H1 (cell line): ENCODE measurements at regions not wholly inside any gene's neighbourhood (a gene's known extent, or its start where the extent isn't known, plus 50 kb on each side); places are given as distances from the start of the nearest gene placed in this dataset.
A peak's percentile ranks its signal among the peaks of the same experiment; 100 is the strongest.

Experiments
- CTCF ChIA-PET: fragments of 300-600 bp; sonication (Branson Sonifier 250); formaldehyde crosslinking; loops from one replicate; lab custom pipeline; 2021; ENCODE audit not compliant: partially characterized antibody; lab: Charles Lee
- POLR2A ChIA-PET: fragments of 300-600 bp; sonication (Branson Sonifier 250); formaldehyde crosslinking; loops from one replicate; lab custom pipeline; 2021; ENCODE audit warnings: inconsistent platforms; ENCODE audit not compliant: partially characterized antibody; lab: Charles Lee
- DNase-seq, 2 experiments: peaks; one replicate each; pipeline versions ENCODE4 v3.0.0 to v3.0.0-alpha.2; 2010 to 2022; ENCODE audit warnings: low spot score in 2 of 2, low read depth in 1 of 2, mixed read lengths in 1 of 2
- FAIRE-seq: peaks from 2 replicates; lab custom pipeline; 2011; peaks lifted over from hg19 to GRCh38; lab: Jason Lieb, UNC
- H2AFZ ChIP-seq: 2 replicates; pipeline ENCODE4 v1.8.1; 2012; ENCODE audit warnings: low read length, inconsistent platforms
- H2AK5ac ChIP-seq: 2 replicates; pipeline ENCODE4 v1.6.1; 2013; ENCODE audit warnings: low read depth, low read length
- H2BK120ac ChIP-seq: replicated peaks from 2 replicates; pipeline ENCODE3; 2013; ENCODE audit warnings: low read depth, low read length, inconsistent platforms
- H2BK12ac ChIP-seq: 2 replicates; pipeline ENCODE4 v1.6.1; 2013; ENCODE audit warnings: low read depth, low read length
- H2BK15ac ChIP-seq: 2 replicates; pipeline ENCODE4 v1.6.1; 2013; ENCODE audit warnings: low read length
- H2BK20ac ChIP-seq: 2 replicates; pipeline ENCODE4 v1.6.1; 2013; ENCODE audit warnings: low read length
- H2BK5ac ChIP-seq: 2 replicates; pipeline ENCODE4 v1.6.1; 2013; ENCODE audit warnings: low read depth, low read length
- H3K14ac ChIP-seq: 2 replicates; pipeline ENCODE4 v1.6.1; 2013; ENCODE audit warnings: inconsistent platforms; ENCODE audit not compliant: insufficient read length
- H3K18ac ChIP-seq: 2 replicates; pipeline ENCODE4 v1.6.1; 2013; ENCODE audit warnings: low read length; ENCODE audit errors: extremely low read depth
- H3K23ac ChIP-seq: 2 replicates; pipeline ENCODE4 v1.6.1; 2013; ENCODE audit warnings: inconsistent platforms; ENCODE audit not compliant: insufficient read length
- H3K23me2 ChIP-seq: 2 replicates; pipeline ENCODE4 v1.6.1; 2013; ENCODE audit warnings: low read depth, low read length
- H3K27ac ChIP-seq: 2 replicates; pipeline ENCODE4 v1.6.1; 2011; ENCODE audit warnings: low read depth, low read length, inconsistent platforms
- H3K27me3 ChIP-seq, 4 experiments: replicated peaks in 1 of 4; 1 replicate in 1 of 4; 2 replicates in 3 of 4; pipeline versions ENCODE4 v1.6.1 to v1.8.1; 2011 to 2013; ENCODE audit warnings: low read length in 3 of 4, mild to moderate bottlenecking in 3 of 4, inconsistent platforms in 2 of 4, mixed read lengths in 2 of 4, moderate library complexity in 1 of 4; ENCODE audit not compliant: control insufficient read depth in 3 of 4, insufficient read depth in 3 of 4; ENCODE audit errors: extremely low read depth in 1 of 4
- H3K36me3 ChIP-seq, 4 experiments: 2 replicates each; pipeline versions ENCODE4 v1.6.1 to v1.8.1; 2011 to 2013; ENCODE audit warnings: mild to moderate bottlenecking in 4 of 4, low read length in 3 of 4, moderate library complexity in 2 of 4, control low read depth in 1 of 4, inconsistent platforms in 1 of 4; ENCODE audit not compliant: insufficient read depth in 4 of 4, control insufficient read depth in 2 of 4
- H3K4ac ChIP-seq: replicated peaks from 2 replicates; pipeline ENCODE3; 2013; ENCODE audit warnings: low read length, low read depth, mixed read lengths, inconsistent platforms; ENCODE audit not compliant: insufficient read length
- H3K4me1 ChIP-seq, 4 experiments: replicated peaks in 1 of 4; 1 replicate in 1 of 4; 2 replicates in 3 of 4; pipeline versions ENCODE4 v1.6.1 to v1.8.1; 2011 to 2013; ENCODE audit warnings: low read length in 3 of 4, inconsistent platforms in 2 of 4, mixed read lengths in 1 of 4; ENCODE audit not compliant: insufficient read depth in 4 of 4, control insufficient read depth in 3 of 4
- H3K4me2 ChIP-seq, 2 experiments: 2 replicates each; pipeline versions ENCODE4 v1.6.1 to v1.8.1; 2011 to 2013; ENCODE audit warnings: low read depth in 2 of 2, low read length in 2 of 2, control low read depth in 1 of 2, inconsistent platforms in 1 of 2, mild to moderate bottlenecking in 1 of 2; ENCODE audit not compliant: insufficient read depth in 1 of 2
- H3K4me3 ChIP-seq, 4 experiments: fragments of 200-600, 300-600 bp in 1 of 4; sonication (generic), shearing (Covaris generic), sonication (Bioruptor Twin) in 1 of 4; 2 replicates each; pipeline versions ENCODE4 v1.5.1 to v1.8.1; 2011 to 2016; ENCODE audit warnings: low read length in 4 of 4, low read depth in 3 of 4, control low read depth in 2 of 4, inconsistent platforms in 2 of 4, mild to moderate bottlenecking in 2 of 4, mixed read lengths in 1 of 4, moderate library complexity in 1 of 4; ENCODE audit not compliant: insufficient read depth in 2 of 4; ENCODE audit errors: extremely low read depth in 1 of 4
- H3K56ac ChIP-seq: replicated peaks from 2 replicates; pipeline ENCODE3; 2013; ENCODE audit warnings: low read depth, mild to moderate bottlenecking, mixed read lengths, low read length, inconsistent platforms; ENCODE audit not compliant: insufficient read length
- H3K79me1 ChIP-seq: 2 replicates; pipeline ENCODE4 v1.6.1; 2013; ENCODE audit warnings: low read depth, low read length, control low read depth
- H3K79me2 ChIP-seq, 2 experiments: 2 replicates each; pipeline versions ENCODE4 v1.6.1 to v1.8.1; 2012 to 2013; ENCODE audit warnings: low read length in 2 of 2, mild to moderate bottlenecking in 2 of 2, inconsistent platforms in 1 of 2; ENCODE audit not compliant: insufficient read depth in 2 of 2, control insufficient read depth in 1 of 2
- H3K9ac ChIP-seq, 4 experiments: replicated peaks in 1 of 4; 1 replicate in 1 of 4; 2 replicates in 3 of 4; pipeline versions ENCODE4 v1.6.1 to v1.8.1; 2011 to 2013; ENCODE audit warnings: low read depth in 3 of 4, low read length in 3 of 4, control low read depth in 2 of 4, mild to moderate bottlenecking in 2 of 4, moderate library complexity in 2 of 4, inconsistent platforms in 1 of 4; ENCODE audit errors: extremely low read depth in 1 of 4
- H3K9me3 ChIP-seq, 2 experiments: 2 replicates each; pipeline versions ENCODE4 v1.6.1 to v1.8.1; 2012 to 2013; ENCODE audit warnings: mild to moderate bottlenecking in 2 of 2, moderate library complexity in 2 of 2, control low read depth in 1 of 2, inconsistent platforms in 1 of 2, low read depth in 1 of 2, low read length in 1 of 2, mixed read lengths in 1 of 2; ENCODE audit not compliant: insufficient read depth in 2 of 2
- H4K20me1 ChIP-seq, 2 experiments: replicated peaks in 1 of 2; 2 replicates each; pipeline versions ENCODE3 to v1.8.1; 2011 to 2013; ENCODE audit warnings: inconsistent platforms in 2 of 2, low read length in 2 of 2, mild to moderate bottlenecking in 1 of 2; ENCODE audit not compliant: insufficient read depth in 2 of 2, control insufficient read depth in 1 of 2
- H4K5ac ChIP-seq: 2 replicates; pipeline ENCODE4 v1.6.1; 2013; ENCODE audit warnings: low read length, low read depth, mixed read lengths, inconsistent platforms; ENCODE audit not compliant: insufficient read length
- H4K8ac ChIP-seq: 2 replicates; pipeline ENCODE4 v1.8.0; 2013; ENCODE audit warnings: mild to moderate bottlenecking, moderate library complexity, low read length, inconsistent platforms; ENCODE audit not compliant: insufficient read depth; ENCODE audit errors: extremely low read depth
- H4K91ac ChIP-seq: replicated peaks from 2 replicates; pipeline ENCODE3; 2013; ENCODE audit warnings: low read length, mixed read lengths, inconsistent platforms; ENCODE audit not compliant: insufficient read length
- ASH2L ChIP-seq: fragments of 200-600, 300-600 bp; sonication (generic); IDR thresholded peaks from one replicate; pipeline ENCODE4 v1.7.1; 2017; ENCODE audit warnings: low read length
- FOSL1 ChIP-seq: IDR thresholded peaks from 2 replicates; pipeline ENCODE4 v1.6.1; 2011; ENCODE audit warnings: mild to moderate bottlenecking, low read depth, low read length, moderate library complexity; ENCODE audit not compliant: insufficient read depth
- JUND ChIP-seq: IDR thresholded peaks from 2 replicates; pipeline ENCODE4 v1.6.1; 2011; ENCODE audit warnings: mild to moderate bottlenecking, improper control_type of control experiment, low read length
- MAFK ChIP-seq: IDR thresholded peaks from 2 replicates; pipeline ENCODE4 v1.6.1; 2012; ENCODE audit warnings: low read depth, mild to moderate bottlenecking, improper control_type of control experiment, low read length
- POLR2A ChIP-seq, 2 experiments: IDR thresholded peaks; 1 replicate in 1 of 2; 2 replicates in 1 of 2; pipeline ENCODE4 v1.6.1; 2011; ENCODE audit warnings: low read depth in 2 of 2, low read length in 2 of 2, mild to moderate bottlenecking in 2 of 2; ENCODE audit errors: control extremely low read depth in 1 of 2
- RFX5 ChIP-seq: IDR thresholded peaks from 2 replicates; pipeline ENCODE4 v1.6.1; 2011; ENCODE audit warnings: low read depth, low read length, improper control_type of control experiment, borderline replicate concordance
- SIX5 ChIP-seq: IDR thresholded peaks from 2 replicates; pipeline ENCODE4 v1.6.1; 2011; ENCODE audit warnings: mild to moderate bottlenecking, low read depth, low read length
- SP1 ChIP-seq: IDR thresholded peaks from 2 replicates; pipeline ENCODE4 v1.6.1; 2011; ENCODE audit warnings: low read depth, low read length
- SP2 ChIP-seq: IDR thresholded peaks from 2 replicates; pipeline ENCODE4 v1.6.1; 2012; ENCODE audit warnings: mild to moderate bottlenecking, low read length, inconsistent platforms
- TEAD4 ChIP-seq: IDR thresholded peaks from 2 replicates; pipeline ENCODE4 v1.6.1; 2012; ENCODE audit warnings: low read depth, low read length, inconsistent platforms, mixed read lengths
- WGBS, 2 experiments: shearing (Covaris generic) in 1 of 2; methylation state at CpG; one replicate each; pipeline versions ENCODE4 v1.1.6 to v1.1.7; 2013 to 2015; ENCODE audit warnings: low lambda C conversion rate in 2 of 2, mixed read lengths in 2 of 2, inconsistent platforms in 1 of 2, low coverage in 1 of 2, missing lambda C conversion rate in 1 of 2; ENCODE audit not compliant: insufficient replicate concordance in 2 of 2, insufficient coverage in 1 of 2, insufficient read length in 1 of 2; ENCODE audit errors: extremely low coverage in 1 of 2, missing lambda C conversion rate in 1 of 2; 5-methylcytosine and 5-hydroxymethylcytosine counted together
- TF ChIP-seq, protein P1 (sequence below), 3 experiments: IDR thresholded peaks; 1 replicate in 2 of 3; 2 replicates in 1 of 3; pipeline versions ENCODE4 v1.5.1 to v1.6.1; 2011; ENCODE audit warnings: low read length in 3 of 3, mild to moderate bottlenecking in 3 of 3, inconsistent platforms in 2 of 3, low read depth in 1 of 3, moderate library complexity in 1 of 3; ENCODE audit not compliant: insufficient read depth in 1 of 3; ENCODE audit errors: control extremely low read depth in 1 of 3
- TF ChIP-seq, protein P2 (sequence below): IDR thresholded peaks from 2 replicates; pipeline ENCODE4 v1.6.1; 2012; ENCODE audit warnings: low read length, inconsistent platforms

DNA sequence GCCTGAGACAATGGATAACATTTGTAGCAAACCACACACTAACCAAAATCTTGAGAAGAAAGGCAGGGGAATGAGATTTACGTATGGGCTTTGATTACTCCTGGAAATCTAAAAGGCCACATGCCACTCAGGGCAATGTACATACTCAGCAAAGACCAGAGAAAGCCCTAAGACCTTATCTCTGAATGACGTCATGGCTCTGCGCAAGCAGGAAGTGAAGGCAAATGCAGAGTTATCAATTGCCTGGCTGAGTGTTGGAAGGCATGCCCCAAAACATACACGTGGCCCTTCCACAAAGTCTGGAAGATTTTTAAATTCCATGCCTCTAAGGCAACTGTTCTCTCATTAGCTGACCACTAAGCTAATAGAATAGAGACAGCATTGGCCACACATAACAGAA is 90.9 kb upstream of the NRBF2 start:
- 93% methylated on average over 4 of the region's 4 CpGs; no CpG with 5 or more reads in 1 of the 2 experiments for whole genome bisulfite sequencing, 2 experiments
- peak overlapping the region; percentile 59; the same call in 1 of the 2 replicates for H2AFZ ChIP-seq
- H3K27me3 ChIP-seq, result no peaks in the 10 kb centered on the region
- no peaks in the 10 kb centered on the region for H3K9me3 ChIP-seq
- H3K18ac ChIP-seq, result no peak overlapping the region
- H4K5ac ChIP-seq, result no peak overlapping the region
- no peak overlapping the region for H2BK12ac ChIP-seq
- H3K23me2 ChIP-seq, result no peaks in the 10 kb centered on the region
- H3K14ac ChIP-seq, result no peak overlapping the region
- H3K4ac ChIP-seq, result no peak overlapping the region
- POLR2A ChIA-PET, result no interaction called here
- H4K8ac ChIP-seq, result no peak overlapping the region
- H3K27ac ChIP-seq, result no peak overlapping the region
- no peak for FAIRE-seq
- no peak overlapping the region for H3K23ac ChIP-seq
- H3K4me3 ChIP-seq, result no peak overlapping the region
- no peak overlapping the region for H2AK5ac ChIP-seq
- no peak for DNase-seq
- CTCF ChIA-PET, result no interaction called here
- no peaks in the 10 kb centered on the region for H3K79me2 ChIP-seq
- H2BK15ac ChIP-seq, result no peak overlapping the region
- no peak overlapping the region for H2BK120ac ChIP-seq
- H3K4me2 ChIP-seq, result no peak overlapping the region
- no peaks in the 10 kb centered on the region for H4K20me1 ChIP-seq
- H3K9ac ChIP-seq, result no peak overlapping the region
- H3K4me1 ChIP-seq, result no peaks in the 10 kb centered on the region
- no peak overlapping the region for H3K56ac ChIP-seq
- H3K36me3 ChIP-seq, result no peaks in the 10 kb centered on the region
- H4K91ac ChIP-seq, result no peak overlapping the region
- H2BK5ac ChIP-seq, result no peak overlapping the region
- no peaks in the 10 kb centered on the region for H3K79me1 ChIP-seq
- H2BK20ac ChIP-seq, result no peak overlapping the region
- TF ChIP-seq RFX5 (no peak), TEAD4 (no peak), ASH2L (no peak), POLR2A (IDR thresholded peaks at IDR 0.05; ENCODE audit: control extremely low read depth in 1 of 2, low read depth in 2 of 2, low read length in 2 of 2) (no peak), SP2 (no peak), MAFK (no peak), SIX5 (no peak), JUND (no peak), FOSL1 (no peak), SP1 (no peak)
- TF ChIP-seq, protein P1, sequence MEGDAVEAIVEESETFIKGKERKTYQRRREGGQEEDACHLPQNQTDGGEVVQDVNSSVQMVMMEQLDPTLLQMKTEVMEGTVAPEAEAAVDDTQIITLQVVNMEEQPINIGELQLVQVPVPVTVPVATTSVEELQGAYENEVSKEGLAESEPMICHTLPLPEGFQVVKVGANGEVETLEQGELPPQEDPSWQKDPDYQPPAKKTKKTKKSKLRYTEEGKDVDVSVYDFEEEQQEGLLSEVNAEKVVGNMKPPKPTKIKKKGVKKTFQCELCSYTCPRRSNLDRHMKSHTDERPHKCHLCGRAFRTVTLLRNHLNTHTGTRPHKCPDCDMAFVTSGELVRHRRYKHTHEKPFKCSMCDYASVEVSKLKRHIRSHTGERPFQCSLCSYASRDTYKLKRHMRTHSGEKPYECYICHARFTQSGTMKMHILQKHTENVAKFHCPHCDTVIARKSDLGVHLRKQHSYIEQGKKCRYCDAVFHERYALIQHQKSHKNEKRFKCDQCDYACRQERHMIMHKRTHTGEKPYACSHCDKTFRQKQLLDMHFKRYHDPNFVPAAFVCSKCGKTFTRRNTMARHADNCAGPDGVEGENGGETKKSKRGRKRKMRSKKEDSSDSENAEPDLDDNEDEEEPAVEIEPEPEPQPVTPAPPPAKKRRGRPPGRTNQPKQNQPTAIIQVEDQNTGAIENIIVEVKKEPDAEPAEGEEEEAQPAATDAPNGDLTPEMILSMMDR (IDR thresholded peaks at IDR 0.05; ENCODE audit: control extremely low read depth in 1 of 3, insufficient read depth in 1 of 3, low read depth in 1 of 3, low read length in 3 of 3), result no peak
- TF ChIP-seq, protein P2, sequence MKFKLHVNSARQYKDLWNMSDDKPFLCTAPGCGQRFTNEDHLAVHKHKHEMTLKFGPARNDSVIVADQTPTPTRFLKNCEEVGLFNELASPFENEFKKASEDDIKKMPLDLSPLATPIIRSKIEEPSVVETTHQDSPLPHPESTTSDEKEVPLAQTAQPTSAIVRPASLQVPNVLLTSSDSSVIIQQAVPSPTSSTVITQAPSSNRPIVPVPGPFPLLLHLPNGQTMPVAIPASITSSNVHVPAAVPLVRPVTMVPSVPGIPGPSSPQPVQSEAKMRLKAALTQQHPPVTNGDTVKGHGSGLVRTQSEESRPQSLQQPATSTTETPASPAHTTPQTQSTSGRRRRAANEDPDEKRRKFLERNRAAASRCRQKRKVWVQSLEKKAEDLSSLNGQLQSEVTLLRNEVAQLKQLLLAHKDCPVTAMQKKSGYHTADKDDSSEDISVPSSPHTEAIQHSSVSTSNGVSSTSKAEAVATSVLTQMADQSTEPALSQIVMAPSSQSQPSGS, result no peak
